Caco-2 (cell line): ENCODE measurements at regions not wholly inside any gene's neighbourhood (a gene's known extent, or its start where the extent isn't known, plus 50 kb on each side); places are given as distances from the start of the nearest gene placed in this dataset.
"Not testable (repeated sequence)": the region's sequence is repeated elsewhere in the genome, so short reads cannot be mapped to it uniquely, and the experiment has no call there.

ENCODE experiments used
- BruUV-seq: library from RNA; stranded (reverse); fragments of 400-500 nt; replicated peaks from 2 replicates; lab custom pipeline; 2021; lab: Mats Ljungman, UMichigan
- CTCF ChIA-PET: fragments of 300-600 bp; sonication (Branson Sonifier 250); formaldehyde crosslinking; loops from one replicate; lab custom pipeline; 2022; ENCODE audit warnings: antibody characterized with exemption; lab: Charles Lee
- POLR2A ChIA-PET: fragments of 300-600 bp; sonication (Branson Sonifier 250); formaldehyde crosslinking; loops from one replicate; lab custom pipeline; 2022; ENCODE audit warnings: antibody characterized with exemption; lab: Charles Lee
- DNase-seq, 2 experiments: peaks; one replicate each; pipeline versions ENCODE4 v3.0.0 to v3.0.0-alpha.2; 2020 to 2022
- H3K27me3 ChIP-seq: replicated peaks from 2 replicates; pipeline ENCODE4 v1.6.0; 2011; ENCODE audit warnings: low read length; ENCODE audit not compliant: control insufficient read depth, insufficient read depth
- H3K36me3 ChIP-seq: 2 replicates; pipeline ENCODE4 v1.5.1; 2011; ENCODE audit warnings: low read length; ENCODE audit not compliant: control insufficient read depth, insufficient read depth
- H3K4me1 ChIP-seq: fragments of 250-450 bp; sonication (Bioruptor Pico); 2 replicates; pipeline ENCODE4 v1.5.1; 2020; ENCODE audit warnings: mild to moderate bottlenecking
- H3K4me3 ChIP-seq: 2 replicates; pipeline ENCODE4 v1.5.1; 2011; ENCODE audit warnings: low read depth, mild to moderate bottlenecking, control low read depth, low read length
- H3K9me3 ChIP-seq: fragments of 250-450 bp; sonication (Bioruptor Pico); 2 replicates; pipeline ENCODE4 v1.5.1; 2020; ENCODE audit warnings: mild to moderate bottlenecking, moderate library complexity
- H3K27ac Mint-ChIP-seq: one replicate; pipeline ENCODE4 v1.8.0; 2022; ENCODE audit warnings: mixed read lengths; ENCODE audit not compliant: unreplicated experiment
- H3K27me3 Mint-ChIP-seq: one replicate; pipeline ENCODE4 v1.8.0; 2022; ENCODE audit warnings: mixed read lengths; ENCODE audit not compliant: insufficient read depth, unreplicated experiment
- H3K36me3 Mint-ChIP-seq: one replicate; pipeline ENCODE4 v1.8.0; 2022; ENCODE audit warnings: mild to moderate bottlenecking, mixed read lengths; ENCODE audit not compliant: insufficient read depth, unreplicated experiment
- H3K4me1 Mint-ChIP-seq: one replicate; pipeline ENCODE4 v1.8.0; 2022; ENCODE audit warnings: low read depth, mixed read lengths; ENCODE audit not compliant: unreplicated experiment
- H3K4me3 Mint-ChIP-seq: one replicate; pipeline ENCODE4 v1.8.0; 2022; ENCODE audit warnings: mild to moderate bottlenecking, moderate library complexity, mixed read lengths; ENCODE audit not compliant: unreplicated experiment
- H3K9me3 Mint-ChIP-seq: one replicate; pipeline ENCODE4 v1.8.0; 2022; ENCODE audit warnings: mixed read lengths; ENCODE audit not compliant: unreplicated experiment
- intact Hi-C: fragments of 100-400 bp; cut with micrococcal nuclease; formaldehyde crosslinking; loops from one replicate; pipeline ENCODE4 v1.10.0; 2022; ENCODE audit not compliant: unreplicated experiment
- TF ChIP-seq, protein P1 (sequence below), 2 experiments: fragments of 200-600 bp in 1 of 2; IDR thresholded peaks; 1 replicate in 1 of 2; 2 replicates in 1 of 2; pipeline versions ENCODE4 v1.5.1 to v1.8.0; 2011 to 2022; ENCODE audit warnings: antibody characterized with exemption in 1 of 2, control low read depth in 1 of 2, inconsistent platforms in 1 of 2, low read depth in 1 of 2, low read length in 1 of 2, mild to moderate bottlenecking in 1 of 2, moderate library complexity in 1 of 2; ENCODE audit not compliant: insufficient read depth in 1 of 2, severe bottlenecking in 1 of 2, unreplicated experiment in 1 of 2

DNA sequence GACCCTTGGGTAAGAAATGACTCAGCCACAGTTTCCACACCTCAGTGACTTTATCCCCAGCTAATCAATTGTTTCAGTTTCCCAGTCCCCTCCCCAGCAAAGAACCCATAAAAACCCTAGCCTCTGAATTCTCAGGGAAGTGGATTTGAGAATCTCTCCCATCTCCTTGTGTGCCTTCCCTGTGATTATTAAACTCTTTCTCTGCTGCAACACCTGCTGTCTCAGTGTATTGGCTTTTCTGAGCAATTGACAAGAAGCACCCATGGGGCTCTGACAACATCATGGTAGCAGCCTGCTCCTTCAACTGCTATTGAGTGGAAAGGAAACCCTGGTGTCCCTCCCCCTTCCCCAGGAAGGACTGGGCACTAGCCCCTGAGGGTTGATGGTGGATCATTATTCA is 73.7 kb downstream of the UQCRFS1 start:
- Mint-ChIP-seq H3K9me3 (peaks cover 41% of the 10 kb centered on the region), H3K4me3 (no peak overlapping the region), H3K4me1 (no peaks in the 10 kb centered on the region), H3K36me3 (no peaks in the 10 kb centered on the region), H3K27ac (no peak overlapping the region), H3K27me3 (no peaks in the 10 kb centered on the region)
- Histone ChIP-seq H3K4me3 (no peak overlapping the region), H3K9me3 (peaks cover 13% of the 10 kb centered on the region), H3K27me3 (no peaks in the 10 kb centered on the region), H3K36me3 (no peaks in the 10 kb centered on the region), H3K4me1 (no peaks in the 10 kb centered on the region)
- TF ChIP-seq, protein P1, sequence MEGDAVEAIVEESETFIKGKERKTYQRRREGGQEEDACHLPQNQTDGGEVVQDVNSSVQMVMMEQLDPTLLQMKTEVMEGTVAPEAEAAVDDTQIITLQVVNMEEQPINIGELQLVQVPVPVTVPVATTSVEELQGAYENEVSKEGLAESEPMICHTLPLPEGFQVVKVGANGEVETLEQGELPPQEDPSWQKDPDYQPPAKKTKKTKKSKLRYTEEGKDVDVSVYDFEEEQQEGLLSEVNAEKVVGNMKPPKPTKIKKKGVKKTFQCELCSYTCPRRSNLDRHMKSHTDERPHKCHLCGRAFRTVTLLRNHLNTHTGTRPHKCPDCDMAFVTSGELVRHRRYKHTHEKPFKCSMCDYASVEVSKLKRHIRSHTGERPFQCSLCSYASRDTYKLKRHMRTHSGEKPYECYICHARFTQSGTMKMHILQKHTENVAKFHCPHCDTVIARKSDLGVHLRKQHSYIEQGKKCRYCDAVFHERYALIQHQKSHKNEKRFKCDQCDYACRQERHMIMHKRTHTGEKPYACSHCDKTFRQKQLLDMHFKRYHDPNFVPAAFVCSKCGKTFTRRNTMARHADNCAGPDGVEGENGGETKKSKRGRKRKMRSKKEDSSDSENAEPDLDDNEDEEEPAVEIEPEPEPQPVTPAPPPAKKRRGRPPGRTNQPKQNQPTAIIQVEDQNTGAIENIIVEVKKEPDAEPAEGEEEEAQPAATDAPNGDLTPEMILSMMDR (IDR thresholded peaks at IDR 0.05; ENCODE audit: insufficient read depth in 1 of 2, low read depth in 1 of 2, low read length in 1 of 2, severe bottlenecking in 1 of 2, unreplicated experiment in 1 of 2), result no peak
- ChIA-PET CTCF (no interaction called here), POLR2A (no interaction called here)
- BruUV-seq, result no TSS peak
- intact Hi-C loops, result no loop called here
- DNase-seq, result no peak

DNA sequence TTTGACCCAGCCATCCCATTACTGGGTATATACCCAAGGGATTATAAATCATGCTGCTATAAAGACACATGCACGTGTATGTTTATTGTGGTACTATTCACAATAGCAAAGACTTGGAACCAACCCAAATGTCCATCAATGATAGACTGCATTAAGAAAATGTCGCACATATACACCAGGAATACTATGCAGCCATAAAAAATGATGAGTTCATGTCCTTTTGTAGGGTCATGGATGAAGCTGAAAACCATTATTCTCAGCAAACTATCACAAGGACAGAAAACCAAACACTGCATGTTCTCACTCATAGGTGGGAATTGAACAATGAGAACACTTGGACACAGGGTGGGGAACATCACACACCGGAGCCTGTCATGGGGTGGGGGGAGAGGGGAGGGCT is 74.7 kb downstream of the UQCRFS1 start:
- H3K9me3 Mint-ChIP-seq, result peaks cover 46% of the 10 kb centered on the region
- CTCF ChIA-PET, H3K36me3 Mint-ChIP-seq, intact Hi-C loops, H3K4me1 Mint-ChIP-seq, H3K27me3 Mint-ChIP-seq, H3K27me3 ChIP-seq, H3K36me3 ChIP-seq, H3K27ac Mint-ChIP-seq, DNase-seq, POLR2A ChIA-PET, H3K4me3 ChIP-seq, H3K4me1 ChIP-seq, H3K4me3 Mint-ChIP-seq, BruUV-seq: not testable (repeated sequence)
- H3K9me3 ChIP-seq, result peaks cover 13% of the 10 kb centered on the region

DNA sequence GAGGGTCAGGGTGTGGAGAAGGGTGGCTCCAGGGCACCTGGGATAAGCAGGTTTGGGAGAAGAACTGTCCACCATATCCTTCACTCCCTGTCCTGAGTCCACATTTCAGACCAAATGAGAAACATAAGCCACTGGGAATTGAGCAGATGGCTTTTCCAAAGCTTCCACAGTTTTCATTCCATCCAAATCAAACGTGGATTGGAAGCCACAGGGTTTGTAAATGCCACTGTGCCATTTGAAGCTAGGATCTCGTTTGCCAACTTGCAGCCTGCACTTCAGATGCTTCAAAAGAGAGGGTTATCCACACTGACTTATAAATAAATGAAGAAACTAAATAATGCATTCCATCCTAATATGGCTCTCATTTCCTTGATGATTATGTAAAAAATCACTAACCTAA is 81.5 kb downstream of the UQCRFS1 start:
- no peak overlapping the region for H3K27ac Mint-ChIP-seq
- DNase-seq, result no peak
- Histone ChIP-seq H3K9me3 (no peaks in the 10 kb centered on the region; the same call in 1 of the 2 replicates), H3K36me3 (no peaks in the 10 kb centered on the region), H3K4me3 (no peak overlapping the region), H3K4me1 (no peaks in the 10 kb centered on the region), H3K27me3 (no peaks in the 10 kb centered on the region)
- TF ChIP-seq, protein P1 (IDR thresholded peaks at IDR 0.05; ENCODE audit: insufficient read depth in 1 of 2, low read depth in 1 of 2, low read length in 1 of 2, severe bottlenecking in 1 of 2, unreplicated experiment in 1 of 2), result no peak
- ChIA-PET CTCF (no interaction called here), POLR2A (no interaction called here)
- H3K9me3 Mint-ChIP-seq, result peaks cover 22% of the 10 kb centered on the region
- BruUV-seq, result no TSS peak
- peaks cover 4% of the 10 kb centered on the region for H3K27me3 Mint-ChIP-seq
- intact Hi-C loops, result no loop called here
- no peaks in the 10 kb centered on the region for H3K4me1 Mint-ChIP-seq
- no peaks in the 10 kb centered on the region for H3K36me3 Mint-ChIP-seq
- no peak overlapping the region for H3K4me3 Mint-ChIP-seq

DNA sequence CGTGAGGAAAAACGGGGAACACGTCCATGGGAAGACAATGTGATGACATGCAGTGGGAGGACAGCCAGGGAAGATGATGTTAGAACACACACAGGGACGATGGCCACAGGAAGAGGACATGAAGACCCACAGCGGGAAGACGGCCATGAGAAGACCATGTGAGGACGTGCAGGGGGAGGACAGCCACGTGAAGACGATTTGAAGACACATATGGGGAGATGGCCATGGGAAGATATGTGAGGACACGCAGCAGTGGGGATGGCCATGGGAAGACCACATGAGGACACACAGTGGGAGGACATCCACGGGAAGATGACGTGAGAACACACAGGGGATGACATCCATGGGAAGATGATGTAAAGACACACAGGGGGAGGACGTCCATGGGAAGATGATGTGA is 83.8 kb downstream of the UQCRFS1 start:
- intact Hi-C loops, result no loop called here
- Histone ChIP-seq H3K27me3 (no peaks in the 10 kb centered on the region), H3K9me3 (no peaks in the 10 kb centered on the region; the same call in 1 of the 2 replicates), H3K36me3 (no peaks in the 10 kb centered on the region), H3K4me1 (no peaks in the 10 kb centered on the region), H3K4me3 (no peak overlapping the region)
- Mint-ChIP-seq H3K27me3 (peaks cover 4% of the 10 kb centered on the region), H3K9me3 (peaks cover 18% of the 10 kb centered on the region), H3K36me3 (no peaks in the 10 kb centered on the region), H3K27ac (no peak overlapping the region), H3K4me1 (no peaks in the 10 kb centered on the region), H3K4me3 (no peak overlapping the region)
- TF ChIP-seq, protein P1 (IDR thresholded peaks at IDR 0.05; ENCODE audit: insufficient read depth in 1 of 2, low read depth in 1 of 2, low read length in 1 of 2, severe bottlenecking in 1 of 2, unreplicated experiment in 1 of 2), result no peak
- ChIA-PET CTCF (no interaction called here), POLR2A (no interaction called here)
- DNase-seq, result no peak
- no TSS peak for BruUV-seq
